Right kidney (tissue), 1 donor: ENCODE measurements at regions not wholly inside any gene's neighbourhood (a gene's known extent, or its start where the extent isn't known, plus 50 kb on each side); places are given as distances from the start of the nearest gene placed in this dataset.

Experiments used
- DNase-seq: peaks from one replicate; pipeline ENCODE4 v3.0.0-alpha.2; 2016

- DNase-seq, result no peak
Measured at GRCh38 chr1:185645162-185645640, 89.0 kb upstream of the HMCN1 start.

- DNase-seq, result no peak
Measured at GRCh38 chr1:185644531-185644930, 89.7 kb upstream of the HMCN1 start.

- DNase-seq, result no peak
Measured at GRCh38 chr1:185636848-185637247, 97.3 kb upstream of the HMCN1 start.

- no peak for DNase-seq
Measured at GRCh38 chr1:185634704-185635103, 99.5 kb upstream of the HMCN1 start.

- no peak for DNase-seq
Measured at GRCh38 chr1:185632659-185633423, 101.3 kb upstream of the HMCN1 start.

GRCh38 chr1:185631843-185632242 lies 102.3 kb upstream of the HMCN1 start:
- DNase-seq, result no peak

GRCh38 chr1:185627761-185628501 lies 106.3 kb upstream of the HMCN1 start:
- DNase-seq, result no peak

GRCh38 chr1:185627171-185627570 lies 107.0 kb upstream of the HMCN1 start:
- DNase-seq, result no peak

GRCh38 chr1:185626344-185626743 lies 107.8 kb upstream of the HMCN1 start:
- DNase-seq, result no peak

- no peak for DNase-seq
Measured at GRCh38 chr1:185610954-185611353, 123.2 kb upstream of the HMCN1 start.

- DNase-seq, result no peak
Measured at GRCh38 chr1:185608177-185608576, 126.0 kb upstream of the HMCN1 start.

GRCh38 chr1:185603158-185603557 lies 131.0 kb upstream of the HMCN1 start:
- DNase-seq, result no peak

- no peak for DNase-seq
Measured at GRCh38 chr1:185601189-185601588, 133.0 kb upstream of the HMCN1 start.

- DNase-seq, result no peak
Measured at GRCh38 chr1:185600641-185601040, 133.6 kb upstream of the HMCN1 start.

- DNase-seq, result no peak
Measured at GRCh38 chr1:185598332-185598731, 135.9 kb upstream of the HMCN1 start.

GRCh38 chr1:185595835-185596667 lies 138.1 kb upstream of the HMCN1 start:
- no peak for DNase-seq

- DNase-seq, result no peak
Measured at GRCh38 chr1:185594786-185595410, 139.3 kb upstream of the HMCN1 start.

- DNase-seq, result no peak
Measured at GRCh38 chr1:185593271-185593670, 140.9 kb upstream of the HMCN1 start.

GRCh38 chr1:185585770-185586169 lies 148.4 kb upstream of the HMCN1 start:
- DNase-seq, result no peak

GRCh38 chr1:185581961-185582725 lies 152.0 kb upstream of the HMCN1 start:
- no peak for DNase-seq

GRCh38 chr1:185581020-185581419 lies 153.2 kb upstream of the HMCN1 start:
- DNase-seq, result no peak

- DNase-seq, result no peak
Measured at GRCh38 chr1:185578293-185578692, 155.9 kb upstream of the HMCN1 start.
